ENCODE measurements at regions not wholly inside any gene's neighbourhood (a gene's known extent, or its start where the extent isn't known, plus 50 kb on each side); places are given as distances from the start of the nearest gene placed in this dataset.

- no peaks in the 10 kb centered on the region for H3K9me1 ChIP-seq (ENCODE audit: control insufficient read depth, extremely low read depth, insufficient read depth, low read length)
- FAIRE-seq (no peak), DNase-seq (ENCODE audit: low read depth, low spot score) (no peak)
- no peak overlapping the region for H3K4me2 ChIP-seq (ENCODE audit: control insufficient read depth, extremely low read depth, insufficient read depth, low read depth, low read length)
- no peaks in the 10 kb centered on the region for H3K9me3 ChIP-seq (ENCODE audit: control insufficient read depth, low read depth, low read length)
- no peak overlapping the region for H3K9ac ChIP-seq (ENCODE audit: control insufficient read depth, extremely low read depth, insufficient read depth, low read length)
- no peak overlapping the region for H3K27ac ChIP-seq (ENCODE audit: control insufficient read depth, insufficient read depth, low read length)
- H4K20me1 ChIP-seq (ENCODE audit: control insufficient read depth, extremely low read depth, insufficient read depth, low read length): no peaks in the 10 kb centered on the region
- H3K27me3 ChIP-seq (ENCODE audit: control insufficient read depth, extremely low read depth, insufficient read depth, low read length): no peaks in the 10 kb centered on the region
- no peaks in the 10 kb centered on the region for H3K36me3 ChIP-seq (ENCODE audit: control insufficient read depth in 2 of 2, extremely low read depth in 1 of 2, insufficient read depth in 2 of 2, low read length in 2 of 2)
- no peaks in the 10 kb centered on the region for H3K79me2 ChIP-seq (ENCODE audit: control insufficient read depth, insufficient read depth, low read length)
- TF ChIP-seq CTCF (optimal IDR thresholded peaks at IDR 0.05 in 1 of 3, IDR thresholded peaks at IDR 0.05 in 1 of 3, conservative IDR thresholded peaks at IDR 0.05 in 1 of 3; ENCODE audit: extremely low read depth in 1 of 3, insufficient read depth in 2 of 3, low read length in 3 of 3) (no peak), EZH2 (IDR thresholded peaks at IDR 0.05; ENCODE audit: low read length) (no peak)
- H2AFZ ChIP-seq (ENCODE audit: control insufficient read depth, low read length): no peak overlapping the region
- H3K4me3 ChIP-seq (ENCODE audit: control insufficient read depth in 2 of 3, extremely low read depth in 1 of 3, insufficient read depth in 2 of 3, low read depth in 1 of 3, low read length in 3 of 3): no peak overlapping the region
- dilution Hi-C loops (cut with MboI; ENCODE audit: extremely low pct_ligation_motif_present, low sequenced_read_pairs): no loop called here
- peaks cover 19% of the 10 kb centered on the region for H3K4me1 ChIP-seq (ENCODE audit: control insufficient read depth, extremely low read depth, insufficient read depth, low read length)
These were observed 618.8 kb upstream of the KLF4 start for GRCh38 chr9:108108280-108108851.

- Histone ChIP-seq H3K27ac (ENCODE audit: control insufficient read depth, insufficient read depth, low read length) (no peak overlapping the region), H3K9ac (ENCODE audit: control insufficient read depth, extremely low read depth, insufficient read depth, low read length) (no peak overlapping the region), H3K36me3 (ENCODE audit: control insufficient read depth in 2 of 2, extremely low read depth in 1 of 2, insufficient read depth in 2 of 2, low read length in 2 of 2) (no peaks in the 10 kb centered on the region), H3K4me2 (ENCODE audit: control insufficient read depth, extremely low read depth, insufficient read depth, low read depth, low read length) (no peak overlapping the region), H3K9me3 (ENCODE audit: control insufficient read depth, low read depth, low read length) (no peaks in the 10 kb centered on the region), H3K4me3 (ENCODE audit: control insufficient read depth in 2 of 3, extremely low read depth in 1 of 3, insufficient read depth in 2 of 3, low read depth in 1 of 3, low read length in 3 of 3) (no peak overlapping the region), H2AFZ (ENCODE audit: control insufficient read depth, low read length) (no peak overlapping the region), H3K9me1 (ENCODE audit: control insufficient read depth, extremely low read depth, insufficient read depth, low read length) (no peaks in the 10 kb centered on the region), H3K4me1 (ENCODE audit: control insufficient read depth, extremely low read depth, insufficient read depth, low read length) (peaks cover 19% of the 10 kb centered on the region), H3K27me3 (ENCODE audit: control insufficient read depth, extremely low read depth, insufficient read depth, low read length) (no peaks in the 10 kb centered on the region), H4K20me1 (ENCODE audit: control insufficient read depth, extremely low read depth, insufficient read depth, low read length) (no peaks in the 10 kb centered on the region), H3K79me2 (ENCODE audit: control insufficient read depth, insufficient read depth, low read length) (no peaks in the 10 kb centered on the region)
- FAIRE-seq (no peak), DNase-seq (ENCODE audit: low read depth, low spot score) (no peak)
- dilution Hi-C loops (cut with MboI; ENCODE audit: extremely low pct_ligation_motif_present, low sequenced_read_pairs): no loop called here
- no peak for TF ChIP-seq EZH2 (IDR thresholded peaks at IDR 0.05; ENCODE audit: low read length)
- TF ChIP-seq CTCF (optimal IDR thresholded peaks at IDR 0.05 in 1 of 3, IDR thresholded peaks at IDR 0.05 in 1 of 3, conservative IDR thresholded peaks at IDR 0.05 in 1 of 3; ENCODE audit: extremely low read depth in 1 of 3, insufficient read depth in 2 of 3, low read length in 3 of 3): no peak
These were observed 616.3 kb upstream of the KLF4 start for GRCh38 chr9:108105885-108106284.

Data from keratinocyte (primary cell).